Osteocyte (in vitro differentiated cells): ENCODE measurements at regions not wholly inside any gene's neighbourhood (a gene's known extent, or its start where the extent isn't known, plus 50 kb on each side); places are given as distances from the start of the nearest gene placed in this dataset.

Experiments
- DNase-seq: peaks from one replicate; pipeline ENCODE4 v3.0.0; 2021; ENCODE audit warnings: mixed read lengths; ENCODE audit not compliant: unreplicated experiment; ENCODE audit errors: extremely low spot score
- H3K27ac Mint-ChIP-seq: one replicate; pipeline ENCODE4 v1.8.0; 2021; ENCODE audit warnings: mild to moderate bottlenecking, mixed read lengths; ENCODE audit not compliant: unreplicated experiment
- H3K27me3 Mint-ChIP-seq: one replicate; pipeline ENCODE4 v1.8.0; 2021; ENCODE audit warnings: mixed read lengths; ENCODE audit not compliant: unreplicated experiment
- H3K36me3 Mint-ChIP-seq: one replicate; pipeline ENCODE4 v1.8.0; 2021; ENCODE audit warnings: mixed read lengths; ENCODE audit not compliant: unreplicated experiment
- H3K4me1 Mint-ChIP-seq: one replicate; pipeline ENCODE4 v1.8.0; 2021; ENCODE audit warnings: mixed read lengths; ENCODE audit not compliant: unreplicated experiment
- H3K4me3 Mint-ChIP-seq: one replicate; pipeline ENCODE4 v1.8.0; 2021; ENCODE audit warnings: mild to moderate bottlenecking, moderate library complexity, mixed read lengths; ENCODE audit not compliant: unreplicated experiment
- H3K9me3 Mint-ChIP-seq: one replicate; pipeline ENCODE4 v1.8.0; 2021; ENCODE audit warnings: mixed read lengths; ENCODE audit not compliant: unreplicated experiment
- TF ChIP-seq, protein P1 (sequence below): fragments of 200-600 bp; sonication (generic); IDR thresholded peaks from 2 replicates; pipeline ENCODE4 v1.5.0; 2021; ENCODE audit warnings: antibody characterized with exemption, mild to moderate bottlenecking, moderate library complexity

DNA sequence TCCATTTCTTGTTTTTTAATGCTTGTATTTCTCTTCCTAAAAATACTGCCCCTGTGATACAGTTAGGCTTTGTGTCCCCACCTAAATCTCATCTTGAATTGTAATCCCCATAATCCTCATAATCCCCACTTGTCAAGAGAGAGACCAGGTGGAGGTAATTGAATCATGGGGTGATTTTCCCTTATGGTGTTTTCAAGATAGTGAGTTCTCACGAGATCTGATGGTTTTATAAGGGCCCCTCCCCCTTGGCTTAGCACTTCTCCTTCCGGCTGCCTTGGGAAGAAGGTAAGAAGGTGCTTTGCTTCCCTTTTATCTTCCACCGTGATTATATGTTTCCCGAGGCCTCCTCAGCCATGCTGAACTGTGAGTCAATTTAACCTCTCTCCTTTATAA lies 227.4 kb downstream of the MAN2A1 start:
- no peak for DNase-seq
- H3K4me3 Mint-ChIP-seq: no peak overlapping the region
- H3K9me3 Mint-ChIP-seq: no peaks in the 10 kb centered on the region
- no peaks in the 10 kb centered on the region for H3K27me3 Mint-ChIP-seq
- no peak overlapping the region for H3K27ac Mint-ChIP-seq
- peaks cover 7% of the 10 kb centered on the region for H3K4me1 Mint-ChIP-seq
- H3K36me3 Mint-ChIP-seq: peaks cover 2% of the 10 kb centered on the region
- TF ChIP-seq, protein P1, sequence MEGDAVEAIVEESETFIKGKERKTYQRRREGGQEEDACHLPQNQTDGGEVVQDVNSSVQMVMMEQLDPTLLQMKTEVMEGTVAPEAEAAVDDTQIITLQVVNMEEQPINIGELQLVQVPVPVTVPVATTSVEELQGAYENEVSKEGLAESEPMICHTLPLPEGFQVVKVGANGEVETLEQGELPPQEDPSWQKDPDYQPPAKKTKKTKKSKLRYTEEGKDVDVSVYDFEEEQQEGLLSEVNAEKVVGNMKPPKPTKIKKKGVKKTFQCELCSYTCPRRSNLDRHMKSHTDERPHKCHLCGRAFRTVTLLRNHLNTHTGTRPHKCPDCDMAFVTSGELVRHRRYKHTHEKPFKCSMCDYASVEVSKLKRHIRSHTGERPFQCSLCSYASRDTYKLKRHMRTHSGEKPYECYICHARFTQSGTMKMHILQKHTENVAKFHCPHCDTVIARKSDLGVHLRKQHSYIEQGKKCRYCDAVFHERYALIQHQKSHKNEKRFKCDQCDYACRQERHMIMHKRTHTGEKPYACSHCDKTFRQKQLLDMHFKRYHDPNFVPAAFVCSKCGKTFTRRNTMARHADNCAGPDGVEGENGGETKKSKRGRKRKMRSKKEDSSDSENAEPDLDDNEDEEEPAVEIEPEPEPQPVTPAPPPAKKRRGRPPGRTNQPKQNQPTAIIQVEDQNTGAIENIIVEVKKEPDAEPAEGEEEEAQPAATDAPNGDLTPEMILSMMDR: no peak

DNA sequence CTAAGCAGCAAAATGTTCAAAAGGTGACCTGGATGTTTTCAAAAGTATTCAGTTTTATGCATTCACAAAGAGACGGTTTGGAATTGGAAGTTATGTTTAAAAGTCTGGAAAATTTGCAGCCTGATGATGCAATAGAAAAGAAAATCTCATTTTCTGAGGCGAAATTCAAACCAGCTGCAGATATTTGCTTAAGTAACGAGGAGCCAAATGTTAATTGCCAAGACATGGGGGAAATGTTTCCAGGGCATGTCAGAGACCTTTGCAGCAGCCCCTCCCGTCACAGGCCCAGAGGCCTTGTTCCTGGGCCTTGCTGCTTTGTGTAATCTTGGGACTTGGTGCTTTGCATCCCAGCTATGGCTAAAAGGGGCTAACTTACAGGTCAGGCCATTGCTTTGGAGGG lies 228.2 kb downstream of the MAN2A1 start:
- H3K4me1 Mint-ChIP-seq: peaks cover 5% of the 10 kb centered on the region
- DNase-seq: no peak
- no peak overlapping the region for H3K4me3 Mint-ChIP-seq
- H3K9me3 Mint-ChIP-seq: no peaks in the 10 kb centered on the region
- H3K27ac Mint-ChIP-seq: no peak overlapping the region
- peaks cover 2% of the 10 kb centered on the region for H3K36me3 Mint-ChIP-seq
- no peaks in the 10 kb centered on the region for H3K27me3 Mint-ChIP-seq
- TF ChIP-seq, protein P1: no peak

DNA sequence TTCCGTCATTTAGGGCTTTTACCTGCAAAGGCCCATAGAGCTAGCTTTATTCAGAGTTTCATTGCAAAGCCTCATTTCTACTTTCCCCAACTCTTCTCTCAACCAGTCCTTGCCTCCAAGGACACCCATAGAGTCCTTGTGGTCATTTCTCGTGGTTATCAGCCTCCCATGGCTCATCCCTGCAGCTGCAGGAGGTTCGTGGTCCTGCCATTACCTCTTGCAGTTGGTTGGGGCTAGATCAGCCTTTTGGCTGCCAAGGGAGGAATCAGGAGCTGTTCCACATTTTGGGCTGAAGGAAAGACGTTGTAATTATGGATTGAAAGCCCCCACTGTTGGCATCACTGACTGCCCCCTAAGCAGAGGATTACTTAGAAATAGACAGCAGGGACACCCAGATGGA lies 231.0 kb downstream of the MAN2A1 start:
- H3K27me3 Mint-ChIP-seq: no peaks in the 10 kb centered on the region
- DNase-seq: no peak
- peaks cover 2% of the 10 kb centered on the region for H3K36me3 Mint-ChIP-seq
- H3K4me3 Mint-ChIP-seq: no peak overlapping the region
- TF ChIP-seq, protein P1: no peak
- H3K27ac Mint-ChIP-seq: no peak overlapping the region
- H3K9me3 Mint-ChIP-seq: peaks cover 3% of the 10 kb centered on the region
- peaks cover 5% of the 10 kb centered on the region for H3K4me1 Mint-ChIP-seq

DNA sequence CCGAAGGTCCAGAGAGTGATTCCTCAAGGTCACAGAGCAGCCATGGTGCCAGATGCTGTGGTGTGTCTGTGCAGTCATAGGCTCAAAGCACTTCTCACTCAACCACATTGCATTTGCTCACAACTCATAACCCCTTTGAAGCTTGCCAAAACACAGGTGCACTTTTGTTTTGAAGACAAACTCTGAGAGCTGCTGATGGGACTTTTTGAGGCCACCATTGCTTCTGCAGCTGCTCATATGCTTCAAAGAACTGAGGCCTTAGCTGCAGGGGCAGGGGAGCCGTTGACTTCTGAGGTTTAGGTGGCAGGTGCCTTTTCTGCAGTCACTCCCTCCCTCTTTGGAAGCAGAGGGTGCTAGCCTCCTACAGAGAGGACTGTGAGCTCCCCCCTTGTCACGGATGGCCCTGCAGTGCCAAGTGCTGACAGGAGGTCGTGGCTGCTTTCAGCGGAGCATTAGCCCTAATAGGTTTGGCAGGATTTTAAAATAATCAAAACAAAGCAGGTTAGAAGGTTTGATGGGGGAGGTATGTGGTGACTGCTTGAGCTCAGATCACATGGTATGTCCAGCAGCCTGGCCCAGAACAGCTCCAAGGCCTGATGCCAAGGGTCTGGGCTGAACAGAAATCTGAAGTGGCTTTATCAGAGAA lies 232.1 kb downstream of the MAN2A1 start:
- Mint-ChIP-seq H3K27ac (no peak overlapping the region), H3K4me3 (no peak overlapping the region), H3K36me3 (peaks cover 2% of the 10 kb centered on the region), H3K9me3 (peaks cover 3% of the 10 kb centered on the region), H3K4me1 (peaks cover 5% of the 10 kb centered on the region), H3K27me3 (no peaks in the 10 kb centered on the region)
- TF ChIP-seq, protein P1: no peak
- DNase-seq: no peak

DNA sequence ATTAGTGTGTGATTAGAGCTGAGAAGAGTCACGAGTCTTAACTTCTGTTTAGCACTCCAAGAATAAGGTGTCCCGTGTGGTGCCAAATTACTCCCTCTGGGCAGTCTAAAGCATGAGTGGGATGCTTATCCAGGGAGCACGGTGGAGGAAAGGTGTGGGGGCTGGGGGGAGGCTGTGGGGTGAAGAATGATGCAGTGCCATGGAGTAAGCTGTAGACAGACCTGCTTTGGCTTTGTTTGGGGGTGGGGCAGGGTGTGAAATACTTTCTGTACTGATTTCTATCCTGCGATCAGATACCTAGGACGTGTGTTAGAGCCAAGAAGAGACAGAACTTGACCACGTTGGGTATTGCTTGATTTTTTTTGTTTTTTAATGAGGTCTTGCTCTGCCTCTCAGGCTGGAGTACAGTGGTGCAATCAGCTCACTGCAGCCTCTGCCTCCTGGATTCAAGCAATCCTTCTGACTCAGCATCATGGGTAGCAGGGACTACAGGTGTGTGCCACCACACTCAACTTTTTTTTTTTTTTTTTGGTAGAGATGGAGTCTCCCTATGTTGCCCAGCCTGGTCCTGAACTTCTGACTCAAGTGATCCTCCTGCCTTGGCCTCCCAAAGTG lies 232.8 kb downstream of the MAN2A1 start:
- Mint-ChIP-seq H3K9me3 (peaks cover 3% of the 10 kb centered on the region), H3K27me3 (no peaks in the 10 kb centered on the region), H3K4me3 (no peak overlapping the region), H3K36me3 (peaks cover 2% of the 10 kb centered on the region), H3K27ac (no peak overlapping the region), H3K4me1 (peaks cover 5% of the 10 kb centered on the region)
- no peak for DNase-seq
- TF ChIP-seq, protein P1: no peak
